Astrocyte of the cerebellum (primary cell): ENCODE measurements at regions not wholly inside any gene's neighbourhood (a gene's known extent, or its start where the extent isn't known, plus 50 kb on each side); places are given as distances from the start of the nearest gene placed in this dataset.
"Not testable (repeated sequence)": the region's sequence is repeated elsewhere in the genome, so short reads cannot be mapped to it uniquely, and the experiment has no call there.

ENCODE experiments used
- DNase-seq: peaks from one replicate; pipeline ENCODE4 v3.0.0-alpha.2; 2011; ENCODE audit warnings: low read depth
- H3K4me3 ChIP-seq: 2 replicates; pipeline ENCODE4 v1.5.1; 2011; ENCODE audit warnings: mild to moderate bottlenecking, low read depth, low read length, moderate library complexity
- CTCF ChIP-seq: IDR thresholded peaks from 2 replicates; pipeline ENCODE4 v1.5.1; 2012; ENCODE audit warnings: low read length, low read depth, moderate library complexity, mild to moderate bottlenecking; ENCODE audit errors: missing control alignments
- in situ Hi-C: cut with HindIII; loops from 2 replicates; pipeline ENCODE4 v1.10.0; 2017; ENCODE audit warnings: low sequenced_read_pairs

- DNase-seq: no peak
- no peak for TF ChIP-seq CTCF
- no peak overlapping the region for H3K4me3 ChIP-seq
- in situ Hi-C loops: no loop called here
These were observed 603.6 kb upstream of the DIPK2B start for GRCh38 chrX:45804276-45804675.

GRCh38 chrX:45803383-45803921 lies 602.8 kb upstream of the DIPK2B start:
- peak; percentile 70 for DNase-seq
- no peak overlapping the region for H3K4me3 ChIP-seq
- in situ Hi-C loops: no loop called here
- no peak for TF ChIP-seq CTCF

GRCh38 chrX:45801554-45801953 lies 600.9 kb upstream of the DIPK2B start:
- DNase-seq: no peak
- in situ Hi-C loops: no loop called here
- no peak overlapping the region for H3K4me3 ChIP-seq
- peak; percentile 18 for TF ChIP-seq CTCF

GRCh38 chrX:45800746-45801453 lies 600.2 kb upstream of the DIPK2B start:
- H3K4me3 ChIP-seq, in situ Hi-C loops, DNase-seq: not testable (repeated sequence)

GRCh38 chrX:45799576-45799975 lies 598.9 kb upstream of the DIPK2B start:
- in situ Hi-C loops: no loop called here
- no peak for TF ChIP-seq CTCF

GRCh38 chrX:45795546-45795945 lies 594.9 kb upstream of the DIPK2B start:
- DNase-seq: no peak
- H3K4me3 ChIP-seq: no peak overlapping the region
- in situ Hi-C loops: no loop called here
- no peak for TF ChIP-seq CTCF

More at GRCh38 chrX:45799576-45799975, 598.9 kb upstream of the DIPK2B start:
- DNase-seq: no peak
- H3K4me3 ChIP-seq: no peak overlapping the region

- in situ Hi-C loops: no loop called here
- DNase-seq: no peak
These were observed 594.3 kb upstream of the DIPK2B start for GRCh38 chrX:45794995-45795337.

More at GRCh38 chrX:45794995-45795337, 594.3 kb upstream of the DIPK2B start:
- TF ChIP-seq CTCF: no peak
- H3K4me3 ChIP-seq: no peak overlapping the region
